Sigmoid colon (tissue), 4 donors: ENCODE measurements at regions not wholly inside any gene's neighbourhood (a gene's known extent, or its start where the extent isn't known, plus 50 kb on each side); places are given as distances from the start of the nearest gene placed in this dataset.

Experiments
- EP300 ChIP-seq, 4 donors: sonication (generic); formaldehyde crosslinking; IDR thresholded peaks; one replicate each; pipeline ENCODE4 v1.6.1; 2017; ENCODE audit warnings: antibody characterized with exemption in 4 of 4
- POLR2A ChIP-seq, 2 donors: fragments of 450-650 bp; IDR thresholded peaks; one replicate each; pipeline ENCODE4 v1.6.1; 2016; ENCODE audit warnings: antibody characterized with exemption in 2 of 2, mild to moderate bottlenecking in 2 of 2, moderate library complexity in 2 of 2
- POLR2AphosphoS5 ChIP-seq, 4 donors: sonication (generic); formaldehyde crosslinking; IDR thresholded peaks; one replicate each; pipeline ENCODE4 v1.6.1; 2017; ENCODE audit warnings: antibody characterized with exemption in 4 of 4
- TF ChIP-seq, protein P1 (sequence below), 4 experiments: fragments of 450-650 bp in 3 of 4; fragments of 200-600 bp in 1 of 4; IDR thresholded peaks; one replicate each; pipeline ENCODE4 v1.5.1; 2016 to 2019; ENCODE audit warnings: antibody characterized with exemption in 4 of 4, mild to moderate bottlenecking in 3 of 4, moderate library complexity in 2 of 4

DNA sequence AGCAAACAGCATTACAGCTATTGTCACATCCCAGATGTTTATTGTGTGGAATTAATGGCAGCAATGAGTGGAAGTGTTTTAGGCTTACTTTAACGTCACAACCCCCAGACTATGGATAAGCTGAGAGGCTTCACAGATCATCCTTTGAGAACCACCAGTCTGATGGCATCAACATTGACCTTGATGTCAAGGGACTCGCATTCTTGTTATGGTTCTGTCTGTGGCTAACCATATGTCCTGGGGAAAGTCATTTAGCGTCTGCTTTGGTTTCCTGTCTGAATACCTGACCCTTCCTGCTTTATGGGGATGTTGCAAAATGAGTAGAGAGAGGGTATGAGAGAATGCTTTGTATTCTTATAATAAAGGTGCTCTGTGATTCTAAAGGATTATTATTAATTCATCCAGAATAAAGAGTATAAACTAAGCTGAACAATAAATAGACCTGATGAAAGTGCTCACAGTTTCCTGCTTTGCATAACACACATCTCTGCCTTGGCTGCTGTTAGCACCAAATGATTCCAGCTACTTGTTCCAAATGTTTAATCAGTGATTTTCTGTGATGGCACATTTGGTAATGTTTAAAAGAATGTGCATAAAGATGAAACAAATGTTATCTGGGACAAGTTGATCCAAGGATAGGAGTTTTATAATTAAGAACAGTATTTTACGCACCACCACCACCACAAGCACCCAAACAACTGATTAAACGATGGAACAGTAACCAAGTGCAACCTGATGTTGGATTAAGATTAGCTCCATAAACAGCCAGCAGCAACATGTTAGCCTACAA lies 116.9 kb upstream of the LRIG3 start:
- TF ChIP-seq POLR2A (IDR thresholded peaks at IDR 0.05) = no peak
- TF ChIP-seq EP300 (IDR thresholded peaks at IDR 0.05) = no peak
- TF ChIP-seq, protein P1, sequence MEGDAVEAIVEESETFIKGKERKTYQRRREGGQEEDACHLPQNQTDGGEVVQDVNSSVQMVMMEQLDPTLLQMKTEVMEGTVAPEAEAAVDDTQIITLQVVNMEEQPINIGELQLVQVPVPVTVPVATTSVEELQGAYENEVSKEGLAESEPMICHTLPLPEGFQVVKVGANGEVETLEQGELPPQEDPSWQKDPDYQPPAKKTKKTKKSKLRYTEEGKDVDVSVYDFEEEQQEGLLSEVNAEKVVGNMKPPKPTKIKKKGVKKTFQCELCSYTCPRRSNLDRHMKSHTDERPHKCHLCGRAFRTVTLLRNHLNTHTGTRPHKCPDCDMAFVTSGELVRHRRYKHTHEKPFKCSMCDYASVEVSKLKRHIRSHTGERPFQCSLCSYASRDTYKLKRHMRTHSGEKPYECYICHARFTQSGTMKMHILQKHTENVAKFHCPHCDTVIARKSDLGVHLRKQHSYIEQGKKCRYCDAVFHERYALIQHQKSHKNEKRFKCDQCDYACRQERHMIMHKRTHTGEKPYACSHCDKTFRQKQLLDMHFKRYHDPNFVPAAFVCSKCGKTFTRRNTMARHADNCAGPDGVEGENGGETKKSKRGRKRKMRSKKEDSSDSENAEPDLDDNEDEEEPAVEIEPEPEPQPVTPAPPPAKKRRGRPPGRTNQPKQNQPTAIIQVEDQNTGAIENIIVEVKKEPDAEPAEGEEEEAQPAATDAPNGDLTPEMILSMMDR (IDR thresholded peaks at IDR 0.05) = no peak
- no peak for TF ChIP-seq POLR2AphosphoS5 (IDR thresholded peaks at IDR 0.05)
